ENCODE measurements at regions not wholly inside any gene's neighbourhood (a gene's known extent, or its start where the extent isn't known, plus 50 kb on each side); places are given as distances from the start of the nearest gene placed in this dataset.

DNA sequence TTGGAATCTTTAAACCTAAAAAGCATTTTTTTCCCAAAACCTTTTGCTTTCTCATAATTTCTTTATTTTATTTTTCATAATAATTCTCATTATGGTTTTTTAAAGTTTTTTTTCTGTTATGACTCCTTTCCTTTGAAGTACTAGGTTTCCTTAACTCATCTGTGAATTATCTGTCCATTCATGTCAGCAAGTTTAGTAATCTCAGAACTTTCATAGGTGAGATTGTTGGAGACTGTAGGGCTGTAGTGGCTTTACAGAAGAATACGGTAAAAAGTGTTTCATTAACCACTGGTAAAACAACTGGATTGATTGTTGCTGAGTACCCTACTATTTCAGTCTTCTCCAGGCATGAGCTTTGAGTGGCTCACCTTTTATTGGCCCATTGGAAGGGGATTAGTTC, 361.7 kb upstream of the PPP1R2C start:
- H3K27ac ChIP-seq (ENCODE audit: low read depth) = no peak overlapping the region
- H3K9me2 ChIP-seq (ENCODE audit: insufficient read depth) = no peaks in the 10 kb centered on the region
- H3K4me3 ChIP-seq = no peak overlapping the region
- no peaks in the 10 kb centered on the region for H3K27me3 ChIP-seq (ENCODE audit: insufficient read depth)
- no peak overlapping the region for H2AFZ ChIP-seq
- no peak overlapping the region for H3K4me2 ChIP-seq
- no peak overlapping the region for H3K27ac Mint-ChIP-seq
- H3K27me3 Mint-ChIP-seq (ENCODE audit: insufficient read depth, low read depth, poor library complexity) = no peaks in the 10 kb centered on the region
- H3K79me2 ChIP-seq (replicated peaks; ENCODE audit: insufficient read depth) = no peaks in the 10 kb centered on the region
- ATAC-seq (no peak), DNase-seq (ENCODE audit: low spot score) (no peak)
- no peaks in the 10 kb centered on the region for H3K36me3 ChIP-seq (ENCODE audit: insufficient read depth)
- H3K9me3 Mint-ChIP-seq = 0 out of 3 replicates have a peak, but pooled peaks cover 3% of the 10 kb centered on the region
- H3F3A ChIP-seq (replicated peaks; ENCODE audit: low read depth) = no peaks in the 10 kb centered on the region
- no peaks in the 10 kb centered on the region for H4K20me1 ChIP-seq (replicated peaks; ENCODE audit: insufficient read depth)
- H3K4me3 Mint-ChIP-seq = no peak overlapping the region
- peaks cover 3% of the 10 kb centered on the region; the same call in 2 of the 3 replicates for H3K36me3 Mint-ChIP-seq (ENCODE audit: low read depth)
- TF ChIP-seq ZNF331 (CRISPR knock-in tag; IDR thresholded peaks at IDR 0.05; ENCODE audit: low read depth) (no peak), STAT1 (IDR thresholded peaks at IDR 0.05; ENCODE audit: unreplicated experiment) (no peak)
- H3K4me1 Mint-ChIP-seq = no peaks in the 10 kb centered on the region
- no peaks in the 10 kb centered on the region for H3K4me1 ChIP-seq (ENCODE audit: insufficient read depth)

DNA sequence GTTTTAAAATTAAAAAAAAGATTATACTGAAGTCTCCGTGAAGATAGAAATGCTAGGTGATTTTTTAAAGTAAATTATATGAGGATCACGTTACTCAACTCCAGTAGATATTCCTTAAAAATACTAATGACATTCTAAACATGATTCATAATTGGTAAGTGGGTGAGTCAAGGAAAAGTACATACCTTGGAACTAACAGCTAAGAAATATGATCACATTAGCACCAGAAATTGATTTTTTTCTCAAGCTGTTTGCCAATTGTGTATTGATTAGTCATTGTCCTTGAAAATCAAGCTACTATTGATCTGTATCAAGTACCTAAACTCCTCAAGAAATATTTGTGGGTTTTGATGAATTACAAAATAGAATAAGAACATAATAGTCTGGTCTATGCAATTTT, 362.6 kb upstream of the PPP1R2C start:
- Histone ChIP-seq H3K27ac (ENCODE audit: low read depth) (no peak overlapping the region), H3K9me2 (ENCODE audit: insufficient read depth) (no peaks in the 10 kb centered on the region), H3K4me1 (ENCODE audit: insufficient read depth) (no peaks in the 10 kb centered on the region), H3K27me3 (ENCODE audit: insufficient read depth) (no peaks in the 10 kb centered on the region), H3K79me2 (replicated peaks; ENCODE audit: insufficient read depth) (no peaks in the 10 kb centered on the region), H3K4me3 (no peak overlapping the region), H2AFZ (no peak overlapping the region), H3F3A (replicated peaks; ENCODE audit: low read depth) (no peaks in the 10 kb centered on the region), H4K20me1 (replicated peaks; ENCODE audit: insufficient read depth) (no peaks in the 10 kb centered on the region), H3K4me2 (no peak overlapping the region), H3K36me3 (ENCODE audit: insufficient read depth) (no peaks in the 10 kb centered on the region)
- H3K27ac Mint-ChIP-seq = no peak overlapping the region
- H3K4me3 Mint-ChIP-seq = no peak overlapping the region
- TF ChIP-seq, protein P1, sequence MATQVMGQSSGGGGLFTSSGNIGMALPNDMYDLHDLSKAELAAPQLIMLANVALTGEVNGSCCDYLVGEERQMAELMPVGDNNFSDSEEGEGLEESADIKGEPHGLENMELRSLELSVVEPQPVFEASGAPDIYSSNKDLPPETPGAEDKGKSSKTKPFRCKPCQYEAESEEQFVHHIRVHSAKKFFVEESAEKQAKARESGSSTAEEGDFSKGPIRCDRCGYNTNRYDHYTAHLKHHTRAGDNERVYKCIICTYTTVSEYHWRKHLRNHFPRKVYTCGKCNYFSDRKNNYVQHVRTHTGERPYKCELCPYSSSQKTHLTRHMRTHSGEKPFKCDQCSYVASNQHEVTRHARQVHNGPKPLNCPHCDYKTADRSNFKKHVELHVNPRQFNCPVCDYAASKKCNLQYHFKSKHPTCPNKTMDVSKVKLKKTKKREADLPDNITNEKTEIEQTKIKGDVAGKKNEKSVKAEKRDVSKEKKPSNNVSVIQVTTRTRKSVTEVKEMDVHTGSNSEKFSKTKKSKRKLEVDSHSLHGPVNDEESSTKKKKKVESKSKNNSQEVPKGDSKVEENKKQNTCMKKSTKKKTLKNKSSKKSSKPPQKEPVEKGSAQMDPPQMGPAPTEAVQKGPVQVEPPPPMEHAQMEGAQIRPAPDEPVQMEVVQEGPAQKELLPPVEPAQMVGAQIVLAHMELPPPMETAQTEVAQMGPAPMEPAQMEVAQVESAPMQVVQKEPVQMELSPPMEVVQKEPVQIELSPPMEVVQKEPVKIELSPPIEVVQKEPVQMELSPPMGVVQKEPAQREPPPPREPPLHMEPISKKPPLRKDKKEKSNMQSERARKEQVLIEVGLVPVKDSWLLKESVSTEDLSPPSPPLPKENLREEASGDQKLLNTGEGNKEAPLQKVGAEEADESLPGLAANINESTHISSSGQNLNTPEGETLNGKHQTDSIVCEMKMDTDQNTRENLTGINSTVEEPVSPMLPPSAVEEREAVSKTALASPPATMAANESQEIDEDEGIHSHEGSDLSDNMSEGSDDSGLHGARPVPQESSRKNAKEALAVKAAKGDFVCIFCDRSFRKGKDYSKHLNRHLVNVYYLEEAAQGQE (IDR thresholded peaks at IDR 0.05; ENCODE audit: unreplicated experiment) = no peak
- TF ChIP-seq, protein P2, sequence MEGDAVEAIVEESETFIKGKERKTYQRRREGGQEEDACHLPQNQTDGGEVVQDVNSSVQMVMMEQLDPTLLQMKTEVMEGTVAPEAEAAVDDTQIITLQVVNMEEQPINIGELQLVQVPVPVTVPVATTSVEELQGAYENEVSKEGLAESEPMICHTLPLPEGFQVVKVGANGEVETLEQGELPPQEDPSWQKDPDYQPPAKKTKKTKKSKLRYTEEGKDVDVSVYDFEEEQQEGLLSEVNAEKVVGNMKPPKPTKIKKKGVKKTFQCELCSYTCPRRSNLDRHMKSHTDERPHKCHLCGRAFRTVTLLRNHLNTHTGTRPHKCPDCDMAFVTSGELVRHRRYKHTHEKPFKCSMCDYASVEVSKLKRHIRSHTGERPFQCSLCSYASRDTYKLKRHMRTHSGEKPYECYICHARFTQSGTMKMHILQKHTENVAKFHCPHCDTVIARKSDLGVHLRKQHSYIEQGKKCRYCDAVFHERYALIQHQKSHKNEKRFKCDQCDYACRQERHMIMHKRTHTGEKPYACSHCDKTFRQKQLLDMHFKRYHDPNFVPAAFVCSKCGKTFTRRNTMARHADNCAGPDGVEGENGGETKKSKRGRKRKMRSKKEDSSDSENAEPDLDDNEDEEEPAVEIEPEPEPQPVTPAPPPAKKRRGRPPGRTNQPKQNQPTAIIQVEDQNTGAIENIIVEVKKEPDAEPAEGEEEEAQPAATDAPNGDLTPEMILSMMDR (conservative IDR thresholded peaks at IDR 0.05; ENCODE audit: low read depth in 2 of 2) = no peak
- TF ChIP-seq STAT1 (IDR thresholded peaks at IDR 0.05; ENCODE audit: unreplicated experiment) (no peak), EZH2 (IDR thresholded peaks at IDR 0.05; ENCODE audit: low read depth, unreplicated experiment) (no peak), ZNF331 (CRISPR knock-in tag; IDR thresholded peaks at IDR 0.05; ENCODE audit: low read depth) (no peak), CREB1 (CRISPR knock-in tag; IDR thresholded peaks at IDR 0.05; ENCODE audit: low read depth) (no peak), NANOG (IDR thresholded peaks at IDR 0.05; ENCODE audit: borderline replicate concordance) (no peak), POLR2AphosphoS5 (IDR thresholded peaks at IDR 0.05; ENCODE audit: low read depth) (no peak)
- TF ChIP-seq, protein P3, sequence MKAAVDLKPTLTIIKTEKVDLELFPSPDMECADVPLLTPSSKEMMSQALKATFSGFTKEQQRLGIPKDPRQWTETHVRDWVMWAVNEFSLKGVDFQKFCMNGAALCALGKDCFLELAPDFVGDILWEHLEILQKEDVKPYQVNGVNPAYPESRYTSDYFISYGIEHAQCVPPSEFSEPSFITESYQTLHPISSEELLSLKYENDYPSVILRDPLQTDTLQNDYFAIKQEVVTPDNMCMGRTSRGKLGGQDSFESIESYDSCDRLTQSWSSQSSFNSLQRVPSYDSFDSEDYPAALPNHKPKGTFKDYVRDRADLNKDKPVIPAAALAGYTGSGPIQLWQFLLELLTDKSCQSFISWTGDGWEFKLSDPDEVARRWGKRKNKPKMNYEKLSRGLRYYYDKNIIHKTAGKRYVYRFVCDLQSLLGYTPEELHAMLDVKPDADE (IDR thresholded peaks at IDR 0.05) = no peak
- TF ChIP-seq, protein P4, sequence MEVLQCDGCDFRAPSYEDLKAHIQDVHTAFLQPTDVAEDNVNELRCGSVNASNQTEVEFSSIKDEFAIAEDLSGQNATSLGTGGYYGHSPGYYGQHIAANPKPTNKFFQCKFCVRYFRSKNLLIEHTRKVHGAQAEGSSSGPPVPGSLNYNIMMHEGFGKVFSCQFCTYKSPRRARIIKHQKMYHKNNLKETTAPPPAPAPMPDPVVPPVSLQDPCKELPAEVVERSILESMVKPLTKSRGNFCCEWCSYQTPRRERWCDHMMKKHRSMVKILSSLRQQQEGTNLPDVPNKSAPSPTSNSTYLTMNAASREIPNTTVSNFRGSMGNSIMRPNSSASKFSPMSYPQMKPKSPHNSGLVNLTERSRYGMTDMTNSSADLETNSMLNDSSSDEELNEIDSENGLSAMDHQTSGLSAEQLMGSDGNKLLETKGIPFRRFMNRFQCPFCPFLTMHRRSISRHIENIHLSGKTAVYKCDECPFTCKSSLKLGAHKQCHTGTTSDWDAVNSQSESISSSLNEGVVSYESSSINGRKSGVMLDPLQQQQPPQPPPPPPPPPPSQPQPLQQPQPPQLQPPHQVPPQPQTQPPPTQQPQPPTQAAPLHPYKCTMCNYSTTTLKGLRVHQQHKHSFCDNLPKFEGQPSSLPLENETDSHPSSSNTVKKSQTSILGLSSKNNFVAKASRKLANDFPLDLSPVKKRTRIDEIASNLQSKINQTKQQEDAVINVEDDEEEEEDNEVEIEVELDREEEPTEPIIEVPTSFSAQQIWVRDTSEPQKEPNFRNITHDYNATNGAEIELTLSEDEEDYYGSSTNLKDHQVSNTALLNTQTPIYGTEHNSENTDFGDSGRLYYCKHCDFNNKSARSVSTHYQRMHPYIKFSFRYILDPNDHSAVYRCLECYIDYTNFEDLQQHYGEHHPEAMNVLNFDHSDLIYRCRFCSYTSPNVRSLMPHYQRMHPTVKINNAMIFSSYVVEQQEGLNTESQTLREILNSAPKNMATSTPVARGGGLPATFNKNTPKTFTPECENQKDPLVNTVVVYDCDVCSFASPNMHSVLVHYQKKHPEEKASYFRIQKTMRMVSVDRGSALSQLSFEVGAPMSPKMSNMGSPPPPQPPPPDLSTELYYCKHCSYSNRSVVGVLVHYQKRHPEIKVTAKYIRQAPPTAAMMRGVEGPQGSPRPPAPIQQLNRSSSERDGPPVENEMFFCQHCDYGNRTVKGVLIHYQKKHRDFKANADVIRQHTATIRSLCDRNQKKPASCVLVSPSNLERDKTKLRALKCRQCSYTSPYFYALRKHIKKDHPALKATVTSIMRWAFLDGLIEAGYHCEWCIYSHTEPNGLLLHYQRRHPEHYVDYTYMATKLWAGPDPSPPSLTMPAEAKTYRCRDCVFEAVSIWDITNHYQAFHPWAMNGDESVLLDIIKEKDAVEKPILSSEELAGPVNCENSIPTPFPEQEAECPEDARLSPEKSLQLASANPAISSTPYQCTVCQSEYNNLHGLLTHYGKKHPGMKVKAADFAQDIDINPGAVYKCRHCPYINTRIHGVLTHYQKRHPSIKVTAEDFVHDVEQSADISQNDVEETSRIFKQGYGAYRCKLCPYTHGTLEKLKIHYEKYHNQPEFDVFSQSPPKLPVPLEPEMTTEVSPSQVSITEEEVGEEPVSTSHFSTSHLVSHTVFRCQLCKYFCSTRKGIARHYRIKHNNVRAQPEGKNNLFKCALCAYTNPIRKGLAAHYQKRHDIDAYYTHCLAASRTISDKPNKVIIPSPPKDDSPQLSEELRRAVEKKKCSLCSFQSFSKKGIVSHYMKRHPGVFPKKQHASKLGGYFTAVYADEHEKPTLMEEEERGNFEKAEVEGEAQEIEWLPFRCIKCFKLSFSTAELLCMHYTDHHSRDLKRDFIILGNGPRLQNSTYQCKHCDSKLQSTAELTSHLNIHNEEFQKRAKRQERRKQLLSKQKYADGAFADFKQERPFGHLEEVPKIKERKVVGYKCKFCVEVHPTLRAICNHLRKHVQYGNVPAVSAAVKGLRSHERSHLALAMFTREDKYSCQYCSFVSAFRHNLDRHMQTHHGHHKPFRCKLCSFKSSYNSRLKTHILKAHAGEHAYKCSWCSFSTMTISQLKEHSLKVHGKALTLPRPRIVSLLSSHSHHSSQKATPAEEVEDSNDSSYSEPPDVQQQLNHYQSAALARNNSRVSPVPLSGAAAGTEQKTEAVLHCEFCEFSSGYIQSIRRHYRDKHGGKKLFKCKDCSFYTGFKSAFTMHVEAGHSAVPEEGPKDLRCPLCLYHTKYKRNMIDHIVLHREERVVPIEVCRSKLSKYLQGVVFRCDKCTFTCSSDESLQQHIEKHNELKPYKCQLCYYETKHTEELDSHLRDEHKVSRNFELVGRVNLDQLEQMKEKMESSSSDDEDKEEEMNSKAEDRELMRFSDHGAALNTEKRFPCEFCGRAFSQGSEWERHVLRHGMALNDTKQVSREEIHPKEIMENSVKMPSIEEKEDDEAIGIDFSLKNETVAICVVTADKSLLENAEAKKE (CRISPR knock-in tag; IDR thresholded peaks at IDR 0.05) = no peak
- 0 out of 3 replicates have a peak, but pooled peaks cover 3% of the 10 kb centered on the region for H3K9me3 Mint-ChIP-seq
- ATAC-seq (no peak), DNase-seq (ENCODE audit: low spot score) (no peak)
- H3K27me3 Mint-ChIP-seq (ENCODE audit: insufficient read depth, low read depth, poor library complexity) = no peaks in the 10 kb centered on the region
- no peaks in the 10 kb centered on the region for H3K4me1 Mint-ChIP-seq
- no peaks in the 10 kb centered on the region for H3K36me3 Mint-ChIP-seq (ENCODE audit: low read depth)

All from GM23338 (cell line).